ENCODE measurements at regions not wholly inside any gene's neighbourhood (a gene's known extent, or its start where the extent isn't known, plus 50 kb on each side); places are given as distances from the start of the nearest gene placed in this dataset.

GRCh38 chr2:209097168-209097567, 326.7 kb upstream of the MAP2 start:
- intact Hi-C loops (cut with DNase I) = no loop called here
- TF ChIP-seq, protein P1, sequence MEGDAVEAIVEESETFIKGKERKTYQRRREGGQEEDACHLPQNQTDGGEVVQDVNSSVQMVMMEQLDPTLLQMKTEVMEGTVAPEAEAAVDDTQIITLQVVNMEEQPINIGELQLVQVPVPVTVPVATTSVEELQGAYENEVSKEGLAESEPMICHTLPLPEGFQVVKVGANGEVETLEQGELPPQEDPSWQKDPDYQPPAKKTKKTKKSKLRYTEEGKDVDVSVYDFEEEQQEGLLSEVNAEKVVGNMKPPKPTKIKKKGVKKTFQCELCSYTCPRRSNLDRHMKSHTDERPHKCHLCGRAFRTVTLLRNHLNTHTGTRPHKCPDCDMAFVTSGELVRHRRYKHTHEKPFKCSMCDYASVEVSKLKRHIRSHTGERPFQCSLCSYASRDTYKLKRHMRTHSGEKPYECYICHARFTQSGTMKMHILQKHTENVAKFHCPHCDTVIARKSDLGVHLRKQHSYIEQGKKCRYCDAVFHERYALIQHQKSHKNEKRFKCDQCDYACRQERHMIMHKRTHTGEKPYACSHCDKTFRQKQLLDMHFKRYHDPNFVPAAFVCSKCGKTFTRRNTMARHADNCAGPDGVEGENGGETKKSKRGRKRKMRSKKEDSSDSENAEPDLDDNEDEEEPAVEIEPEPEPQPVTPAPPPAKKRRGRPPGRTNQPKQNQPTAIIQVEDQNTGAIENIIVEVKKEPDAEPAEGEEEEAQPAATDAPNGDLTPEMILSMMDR (IDR thresholded peaks at IDR 0.05) = no peak
- Histone ChIP-seq H3K9me3 (no peaks in the 10 kb centered on the region), H3K4me1 (no peaks in the 10 kb centered on the region), H3K4me3 (no peak overlapping the region), H3K36me3 (ENCODE audit: insufficient read depth in 1 of 2, low read depth in 1 of 2) (no peaks in the 10 kb centered on the region), H3K27me3 (ENCODE audit: insufficient read depth in 3 of 3, low read length in 2 of 3) (peaks cover 0 to 3% (median 0%) of the 10 kb centered on the region in 3 donors), H3K27ac (no peak overlapping the region)
- DNase-seq (no peak), ATAC-seq (no peak)
- 53 to 64% (median 63%) methylated on average over 2 of the region's 2 CpGs for WGBS, 3 donors

DNA sequence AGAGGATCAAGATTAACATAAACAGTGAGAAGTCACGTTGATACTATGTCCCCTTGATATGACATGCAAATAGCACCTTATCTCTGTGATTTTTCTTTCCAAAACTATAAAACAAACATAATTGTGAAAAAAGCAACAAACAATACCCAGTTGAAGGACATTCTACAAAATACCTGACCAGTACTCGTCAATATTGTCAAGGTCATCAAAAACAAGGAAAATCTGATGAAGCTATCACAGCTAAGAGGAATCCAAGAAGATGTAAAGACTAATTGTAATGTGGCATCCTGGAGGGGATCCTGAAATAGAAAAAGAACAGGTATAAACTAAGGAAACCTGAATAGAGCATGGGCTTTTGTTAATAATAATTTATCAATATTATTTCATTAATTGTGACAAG, 321.5 kb upstream of the MAP2 start:
- ATAC-seq = no peak
- Histone ChIP-seq H3K27me3 (ENCODE audit: insufficient read depth in 3 of 3, low read length in 2 of 3) (no peaks in the 10 kb centered on the region), H3K4me3 (no peak overlapping the region), H3K4me1 (no peaks in the 10 kb centered on the region), H3K9me3 (peaks cover 8% of the 10 kb centered on the region), H3K27ac (no peak overlapping the region), H3K36me3 (ENCODE audit: insufficient read depth in 1 of 2, low read depth in 1 of 2) (no peaks in the 10 kb centered on the region)
- no peak for DNase-seq
- TF ChIP-seq, protein P1 (IDR thresholded peaks at IDR 0.05) = no peak
- WGBS, 3 donors = 74 to 86% (median 76%) methylated on average over 2 of the region's 2 CpGs
- intact Hi-C loops (cut with DNase I) = no loop called here

DNA sequence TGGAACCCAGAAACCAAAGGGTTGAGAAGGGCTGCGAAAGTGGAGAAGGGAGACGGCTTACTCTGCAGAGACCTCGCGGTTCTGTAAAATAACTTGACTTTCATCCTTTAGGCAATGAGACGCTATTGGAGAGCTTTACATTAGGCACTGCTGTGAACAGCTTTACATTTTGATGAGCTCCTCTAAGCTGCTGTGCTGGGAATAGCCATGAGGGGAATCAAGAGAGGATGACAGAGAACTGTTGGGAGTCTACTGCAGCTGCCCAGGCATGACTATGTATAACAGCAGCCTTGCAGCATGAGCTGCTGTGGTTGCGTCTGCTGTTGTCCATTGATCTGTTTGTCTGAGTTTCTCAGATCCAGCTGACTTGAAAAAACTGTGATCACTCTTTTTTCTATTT, 310.8 kb upstream of the MAP2 start:
- ATAC-seq (no peak), DNase-seq (no peak)
- intact Hi-C loops (cut with DNase I) = no loop called here
- WGBS, 3 donors = 68 to 72% (median 71%) methylated on average over 6 of the region's 6 CpGs
- TF ChIP-seq, protein P1 (IDR thresholded peaks at IDR 0.05) = no peak
- Histone ChIP-seq H3K27me3 (ENCODE audit: insufficient read depth in 3 of 3, low read length in 2 of 3) (no peaks in the 10 kb centered on the region), H3K27ac (no peak overlapping the region), H3K9me3 (no peaks in the 10 kb centered on the region), H3K36me3 (ENCODE audit: insufficient read depth in 1 of 2, low read depth in 1 of 2) (no peaks in the 10 kb centered on the region), H3K4me3 (no peak overlapping the region), H3K4me1 (no peaks in the 10 kb centered on the region)

GRCh38 chr2:209114588-209115240, 309.1 kb upstream of the MAP2 start:
- H3K27ac ChIP-seq = no peak overlapping the region
- no peaks in the 10 kb centered on the region for H3K9me3 ChIP-seq
- no peak overlapping the region for H3K4me3 ChIP-seq
- TF ChIP-seq, protein P1 (IDR thresholded peaks at IDR 0.05) = no peak
- H3K27me3 ChIP-seq (ENCODE audit: insufficient read depth in 3 of 3, low read length in 2 of 3) = no peaks in the 10 kb centered on the region
- DNase-seq (no peak), ATAC-seq (no peak)
- H3K36me3 ChIP-seq (ENCODE audit: insufficient read depth in 1 of 2, low read depth in 1 of 2) = no peaks in the 10 kb centered on the region
- intact Hi-C loops (cut with DNase I) = no loop called here
- WGBS, 3 donors = 66 to 70% (median 67%) methylated on average over 3 of the region's 3 CpGs
- no peaks in the 10 kb centered on the region for H3K4me1 ChIP-seq

- 63 to 79% (median 64%) methylated on average over 2 of the region's 2 CpGs for WGBS, 3 donors
Measured at GRCh38 chr2:209121691-209122090, 302.2 kb upstream of the MAP2 start.

More at GRCh38 chr2:209121691-209122090, 302.2 kb upstream of the MAP2 start:
- Histone ChIP-seq H3K27me3 (ENCODE audit: insufficient read depth in 3 of 3, low read length in 2 of 3) (no peaks in the 10 kb centered on the region), H3K27ac (no peak overlapping the region), H3K4me1 (no peaks in the 10 kb centered on the region), H3K4me3 (no peak overlapping the region), H3K9me3 (no peaks in the 10 kb centered on the region), H3K36me3 (ENCODE audit: insufficient read depth in 1 of 2, low read depth in 1 of 2) (no peaks in the 10 kb centered on the region)
- intact Hi-C loops (cut with DNase I) = no loop called here
- ATAC-seq = no peak
- DNase-seq = no peak
- TF ChIP-seq, protein P1 (IDR thresholded peaks at IDR 0.05) = no peak
